ENCODE measurements at regions not wholly inside any gene's neighbourhood (a gene's known extent, or its start where the extent isn't known, plus 50 kb on each side); places are given as distances from the start of the nearest gene placed in this dataset.

DNA sequence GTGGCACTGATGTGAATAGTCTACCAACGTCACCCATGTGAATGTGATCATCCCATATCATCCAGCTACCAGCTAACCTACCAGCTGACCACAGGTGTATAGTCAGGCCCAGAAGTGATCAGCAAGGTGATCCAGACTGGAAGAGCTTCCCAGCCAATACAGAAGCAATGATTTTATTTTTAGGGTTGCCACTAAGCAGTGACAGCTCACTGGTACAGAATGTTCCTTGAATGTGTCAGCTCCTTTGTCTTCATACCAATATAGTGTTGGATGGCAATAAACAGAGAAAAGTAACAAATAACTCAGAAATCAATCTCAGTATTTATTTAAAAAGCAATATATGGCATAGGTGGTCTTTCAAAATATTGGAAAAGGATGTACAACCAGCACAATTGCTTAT lies 361.8 kb upstream of the CPEB2 start:
- DNase-seq (ENCODE audit: low spot score): no peak
- in situ Hi-C loops (cut with HindIII; ENCODE audit: low sequenced_read_pairs): no loop called here

DNA sequence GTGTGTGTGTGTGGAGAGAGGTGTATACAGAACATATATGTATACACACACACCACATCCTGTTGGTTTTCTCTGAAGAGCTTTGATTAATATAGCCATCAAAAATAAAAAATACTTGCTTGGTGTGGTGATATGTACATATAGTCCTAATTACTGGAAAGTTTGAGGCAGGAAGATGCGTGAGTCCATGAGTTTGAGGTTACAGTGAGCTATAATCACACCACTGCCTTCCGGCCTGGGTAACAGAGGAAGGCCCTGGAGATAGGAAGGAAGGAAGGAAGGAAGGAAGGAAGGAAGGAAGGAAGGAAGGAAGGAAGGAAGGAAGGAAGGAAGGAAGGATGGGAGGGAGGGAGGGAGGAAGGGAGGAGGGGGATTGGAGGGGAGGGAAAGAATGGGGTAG lies 360.4 kb upstream of the CPEB2 start:
- in situ Hi-C loops (cut with HindIII; ENCODE audit: low sequenced_read_pairs): no loop called here
- no peak for DNase-seq (ENCODE audit: low spot score)

DNA sequence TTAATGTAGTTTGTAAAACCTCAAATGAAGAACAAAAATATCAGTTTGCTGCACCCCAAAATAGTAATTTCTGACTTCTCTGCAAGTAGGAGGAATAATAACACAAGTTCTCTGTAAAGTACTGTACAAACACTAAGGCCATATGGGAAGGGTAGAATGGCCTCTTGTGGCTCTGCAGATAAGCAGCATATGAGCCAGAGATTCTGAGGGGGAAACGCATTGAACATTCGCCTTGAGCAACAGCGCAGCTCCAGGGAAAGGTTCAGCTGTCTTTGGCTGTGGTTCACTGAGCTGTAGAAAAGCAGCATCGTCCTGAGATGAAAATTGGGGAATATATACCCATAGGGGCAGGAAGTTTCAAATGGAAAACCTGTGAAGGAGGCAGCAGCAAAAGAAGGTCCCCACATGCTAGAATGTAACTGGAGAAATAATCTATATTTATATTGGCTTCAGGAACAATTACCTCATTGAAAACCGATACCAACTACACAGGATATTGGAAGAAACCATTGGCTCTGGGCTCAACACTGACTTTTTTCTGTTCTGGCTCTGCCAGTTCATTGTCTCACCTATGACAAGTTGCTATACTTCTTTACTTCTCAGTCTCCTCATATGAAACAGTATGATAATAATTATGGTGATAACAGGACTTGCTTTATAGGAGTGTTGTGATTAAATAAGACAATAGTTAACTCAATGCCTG lies 357.6 kb upstream of the CPEB2 start:
- no peak for DNase-seq (ENCODE audit: low spot score)
- in situ Hi-C loops (cut with HindIII; ENCODE audit: low sequenced_read_pairs): no loop called here

DNA sequence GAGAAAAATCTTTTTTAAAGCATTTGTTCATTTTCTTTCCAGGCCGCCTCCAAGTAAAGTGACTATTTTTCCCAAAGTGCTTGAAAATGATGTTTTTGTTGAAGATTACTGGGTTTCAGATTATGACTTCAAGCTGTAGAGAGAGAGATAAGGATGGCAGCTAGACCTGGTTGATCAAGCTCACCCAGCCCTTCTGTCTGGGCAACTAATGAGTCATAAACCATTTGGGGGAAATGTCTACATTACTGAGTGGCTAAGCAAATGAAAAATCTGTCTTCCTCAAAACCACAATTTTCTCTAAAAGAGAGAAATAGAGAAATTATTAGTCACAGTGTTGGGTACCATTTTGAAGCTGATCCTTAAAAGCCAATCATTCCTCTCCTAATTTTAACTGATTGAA lies 355.4 kb upstream of the CPEB2 start:
- no peak for DNase-seq (ENCODE audit: low spot score)
- in situ Hi-C loops (cut with HindIII; ENCODE audit: low sequenced_read_pairs): no loop called here

DNA sequence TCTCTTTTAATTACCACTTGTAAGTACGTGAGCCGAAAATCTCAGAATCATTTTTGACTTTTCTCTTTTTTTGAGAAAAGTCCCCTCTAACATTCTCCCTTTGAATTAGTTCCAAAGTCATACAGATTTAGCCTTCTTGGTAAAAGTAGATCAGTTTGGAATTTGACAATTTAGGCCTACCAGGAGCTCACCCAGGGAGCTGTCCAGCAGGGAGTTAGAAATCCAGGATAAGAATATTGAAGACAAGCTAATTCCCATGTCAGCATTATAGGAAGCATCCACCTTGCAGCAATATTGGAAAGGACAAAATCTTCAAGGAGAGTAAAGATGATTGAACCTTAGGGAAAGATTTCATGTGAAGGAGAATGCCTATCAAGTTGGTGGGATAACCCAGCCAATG lies 352.2 kb upstream of the CPEB2 start:
- DNase-seq (ENCODE audit: low spot score): no peak
- in situ Hi-C loops (cut with HindIII; ENCODE audit: low sequenced_read_pairs): no loop called here

DNA sequence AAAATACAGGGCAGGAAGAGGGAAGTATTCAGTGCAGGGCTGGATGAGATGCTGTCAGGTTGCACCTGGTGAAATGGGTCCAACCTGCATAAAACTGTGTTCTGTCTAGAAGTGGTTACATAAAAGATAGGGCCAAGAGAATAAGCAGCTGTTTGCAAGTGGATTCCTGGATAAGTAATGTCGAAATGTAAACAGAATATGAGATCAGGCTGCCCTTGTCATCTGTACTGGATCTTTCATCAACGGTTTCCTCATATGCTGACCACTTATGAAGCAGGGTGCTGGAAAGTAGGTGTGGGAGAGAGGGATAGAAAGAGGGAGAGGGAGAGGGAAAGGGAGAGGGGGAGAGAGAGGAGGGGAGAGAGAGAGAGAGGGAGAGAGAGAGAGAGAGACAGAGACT lies 349.8 kb upstream of the CPEB2 start:
- in situ Hi-C loops (cut with HindIII; ENCODE audit: low sequenced_read_pairs): no loop called here
- DNase-seq (ENCODE audit: low spot score): no peak

DNA sequence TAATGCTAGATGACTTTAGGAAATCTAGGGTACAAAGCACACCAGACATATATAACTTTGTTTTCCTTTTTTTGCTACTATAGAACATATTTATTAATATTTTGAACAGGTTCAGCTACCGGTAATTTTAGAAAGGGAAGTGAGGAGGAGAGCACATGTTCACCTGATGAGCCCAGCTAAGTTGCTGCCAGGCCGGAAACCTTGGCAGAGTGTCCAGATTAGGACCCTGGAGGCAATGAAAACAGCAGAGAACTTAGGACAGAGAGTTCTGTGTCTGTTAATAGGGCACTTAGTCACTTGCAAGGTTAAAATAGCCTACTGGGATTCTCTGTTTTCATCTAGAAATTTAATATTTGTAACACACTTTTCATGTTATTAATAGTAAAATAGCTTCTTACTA lies 348.9 kb upstream of the CPEB2 start:
- in situ Hi-C loops (cut with HindIII; ENCODE audit: low sequenced_read_pairs): no loop called here
- DNase-seq (ENCODE audit: low spot score): peak; percentile 21

DNA sequence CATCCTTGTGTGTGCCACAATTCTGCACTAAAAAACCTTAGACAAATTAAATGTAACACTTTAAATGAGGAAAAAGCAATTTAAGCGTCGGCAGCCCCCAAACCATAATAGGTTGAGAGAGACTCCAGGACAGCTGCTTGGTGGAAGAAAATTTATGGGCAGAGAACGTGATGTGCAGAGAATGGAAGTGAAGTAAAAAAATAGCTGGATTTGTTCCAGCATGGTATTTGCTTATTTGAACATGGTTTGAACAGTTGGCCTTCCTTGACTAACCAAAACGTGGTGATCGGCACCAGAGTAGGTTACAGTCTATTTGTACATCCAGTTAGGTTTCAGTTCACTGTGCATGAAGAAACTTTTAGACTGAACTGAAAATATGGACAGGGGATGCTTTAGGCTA lies 343.0 kb upstream of the CPEB2 start:
- in situ Hi-C loops (cut with HindIII; ENCODE audit: low sequenced_read_pairs): no loop called here
- no peak for DNase-seq (ENCODE audit: low spot score)

DNA sequence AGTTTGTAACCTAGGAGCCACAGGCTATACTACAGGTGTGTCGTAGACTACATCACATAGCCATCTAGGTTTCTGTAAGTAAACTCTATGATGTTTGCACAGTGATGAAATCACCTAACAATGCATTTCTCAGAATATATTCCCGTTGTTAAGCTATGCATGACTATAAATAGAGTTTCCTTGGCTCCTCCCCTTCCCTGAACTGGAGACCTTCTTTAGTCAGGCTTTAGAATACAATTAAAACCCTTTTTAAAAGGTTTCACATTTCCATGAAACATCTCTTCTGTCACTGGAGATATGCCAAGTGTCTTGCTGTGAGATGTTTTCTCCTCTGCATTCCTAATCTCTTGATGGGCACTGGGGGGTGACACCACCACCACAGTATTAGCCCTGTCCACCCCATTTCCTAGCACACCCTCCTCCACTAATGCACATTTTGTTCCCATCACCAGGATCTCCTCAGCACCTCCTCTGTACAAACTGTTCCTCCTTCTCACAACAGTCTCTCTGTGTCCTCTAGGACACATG lies 334.6 kb upstream of the CPEB2 start:
- in situ Hi-C loops (cut with HindIII; ENCODE audit: low sequenced_read_pairs): no loop called here

DNA sequence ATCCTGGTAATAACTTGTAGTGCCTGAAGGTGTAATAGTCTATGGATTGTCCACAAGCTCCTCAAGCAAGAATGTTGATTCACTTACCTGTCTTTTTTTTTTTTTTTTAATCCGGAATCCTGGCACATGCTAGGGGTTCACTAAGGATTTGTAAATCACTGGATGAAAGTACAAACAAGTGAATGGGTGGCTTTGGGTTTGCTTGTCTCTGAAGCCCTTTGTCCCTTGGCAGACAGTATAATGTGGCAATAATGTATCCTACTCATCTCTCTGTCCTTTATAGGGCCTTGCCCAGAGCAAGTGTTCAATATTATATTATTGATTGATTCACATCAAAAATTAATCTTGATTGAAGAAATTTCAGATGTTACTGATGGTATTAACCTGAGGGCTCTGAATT lies 334.0 kb upstream of the CPEB2 start:
- no peak for DNase-seq (ENCODE audit: low spot score)

More for the DNA sequence above, 334.6 kb upstream of the CPEB2 start:
- DNase-seq (ENCODE audit: low spot score): no peak

DNA sequence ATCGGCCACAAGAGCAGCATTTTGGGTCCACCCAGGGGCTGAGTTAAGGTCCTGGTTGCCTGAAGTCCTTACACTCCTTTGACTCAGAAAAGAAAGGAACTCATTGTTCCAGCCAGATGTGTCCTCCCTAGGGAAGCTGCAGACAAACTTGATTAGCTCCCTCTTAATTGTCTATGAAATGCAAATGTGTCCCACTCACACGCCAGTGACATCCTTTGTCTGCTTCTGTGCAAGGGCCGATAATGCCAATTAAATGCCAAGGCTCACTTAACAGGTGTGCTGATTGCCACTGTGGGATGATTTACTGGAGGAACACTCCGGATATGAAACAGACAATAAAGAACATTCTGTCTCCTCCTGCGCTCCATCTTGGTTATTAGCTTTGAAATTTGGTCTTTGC lies 332.9 kb upstream of the CPEB2 start:
- DNase-seq (ENCODE audit: low spot score): no peak
- in situ Hi-C loops (cut with HindIII; ENCODE audit: low sequenced_read_pairs): no loop called here

More for the DNA sequence above, 334.0 kb upstream of the CPEB2 start:
- in situ Hi-C loops (cut with HindIII; ENCODE audit: low sequenced_read_pairs): no loop called here

DNA sequence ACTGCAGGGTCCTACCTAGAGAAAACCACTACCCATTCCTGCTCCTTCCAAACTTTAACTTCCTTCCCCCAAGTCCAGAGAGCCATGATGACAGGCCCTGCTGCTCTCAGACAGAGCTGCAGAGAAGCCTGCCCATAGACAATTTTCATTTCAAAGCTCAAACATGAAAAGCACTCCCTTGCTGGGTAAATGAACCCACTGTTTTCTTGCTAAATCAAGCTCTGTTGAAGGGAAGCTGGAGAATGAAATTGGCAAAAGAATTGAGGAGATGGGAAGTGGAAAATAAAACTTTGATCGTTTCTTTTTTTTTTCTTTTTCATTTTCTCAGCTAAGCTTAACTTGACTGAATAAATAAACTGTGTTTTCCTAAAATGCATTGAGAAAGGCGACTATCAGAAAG lies 331.1 kb upstream of the CPEB2 start:
- DNase-seq (ENCODE audit: low spot score): peak; percentile 3
- in situ Hi-C loops (cut with HindIII; ENCODE audit: low sequenced_read_pairs): no loop called here

DNA sequence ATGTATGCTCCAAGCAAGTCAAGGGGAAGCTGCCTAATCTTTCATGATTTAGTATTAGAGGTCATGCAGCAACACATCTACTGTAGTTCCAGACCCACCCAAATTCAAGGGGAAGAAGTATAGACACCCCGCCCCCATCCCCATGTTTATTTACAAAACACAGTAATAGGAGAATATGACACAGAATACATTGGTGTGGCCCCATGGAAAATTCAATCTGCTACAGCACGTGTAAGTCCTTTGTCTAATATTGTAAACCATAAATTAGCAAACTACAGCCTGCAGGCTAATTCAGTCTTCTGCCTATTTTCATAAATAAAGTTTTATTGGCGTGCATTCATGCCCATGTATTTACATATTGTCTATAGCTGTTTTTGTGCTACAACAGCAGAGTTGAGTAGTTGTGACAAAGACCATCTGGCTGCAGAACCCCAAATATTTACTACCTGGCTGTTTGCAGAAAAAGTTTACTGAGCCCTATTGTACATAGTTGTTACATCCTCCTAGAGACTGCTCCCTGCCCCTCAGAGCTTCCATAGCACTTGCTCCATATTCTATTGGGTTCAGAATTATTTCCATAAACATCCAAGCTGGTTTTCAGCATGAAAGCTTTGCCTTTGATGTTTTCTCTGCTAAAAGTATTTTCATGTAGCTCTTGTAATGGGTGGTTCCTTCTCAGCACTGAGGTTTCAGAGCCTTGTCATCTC lies 326.8 kb upstream of the CPEB2 start:
- in situ Hi-C loops (cut with HindIII; ENCODE audit: low sequenced_read_pairs): no loop called here
- no peak for DNase-seq (ENCODE audit: low spot score)

DNA sequence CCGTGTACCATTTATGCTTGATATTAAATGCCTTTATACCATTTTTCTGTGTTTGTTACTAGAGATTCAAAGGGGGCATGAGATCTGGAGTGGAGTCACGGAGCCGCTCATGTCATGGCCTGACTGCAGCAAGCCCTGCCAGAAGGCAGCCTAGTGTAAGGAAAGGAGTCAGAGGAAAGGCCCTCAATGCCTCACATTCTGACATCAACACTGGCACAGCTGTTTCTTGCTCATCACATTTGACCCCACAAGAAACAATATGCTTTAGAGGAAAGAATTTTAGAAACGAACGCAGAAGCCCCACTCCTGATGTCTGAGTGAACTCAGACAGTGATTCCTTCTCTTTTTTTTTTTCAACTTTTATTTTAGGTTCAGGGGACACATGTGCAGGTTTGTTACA lies 322.4 kb upstream of the CPEB2 start:
- DNase-seq (ENCODE audit: low spot score): no peak
- in situ Hi-C loops (cut with HindIII; ENCODE audit: low sequenced_read_pairs): no loop called here

DNA sequence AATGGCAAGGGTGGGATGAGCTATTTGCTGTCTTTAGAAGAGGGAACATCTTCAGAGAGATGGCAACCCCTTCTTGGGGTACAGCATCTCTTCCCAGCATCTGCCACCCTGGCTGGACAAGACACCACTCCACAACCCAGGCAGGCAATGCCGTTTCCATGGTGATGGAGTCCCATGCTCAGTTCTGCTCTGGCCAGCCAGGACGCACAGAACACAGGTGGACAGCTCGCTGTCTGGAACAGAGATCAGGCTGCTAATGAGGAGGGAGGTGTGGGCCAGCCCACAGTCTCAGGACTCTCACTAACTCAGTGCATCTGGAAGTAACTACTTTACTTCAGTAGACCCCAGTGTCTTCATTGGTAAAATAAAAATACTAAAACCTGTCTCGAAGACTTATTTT lies 321.0 kb upstream of the CPEB2 start:
- in situ Hi-C loops (cut with HindIII; ENCODE audit: low sequenced_read_pairs): no loop called here
- DNase-seq (ENCODE audit: low spot score): no peak

DNA sequence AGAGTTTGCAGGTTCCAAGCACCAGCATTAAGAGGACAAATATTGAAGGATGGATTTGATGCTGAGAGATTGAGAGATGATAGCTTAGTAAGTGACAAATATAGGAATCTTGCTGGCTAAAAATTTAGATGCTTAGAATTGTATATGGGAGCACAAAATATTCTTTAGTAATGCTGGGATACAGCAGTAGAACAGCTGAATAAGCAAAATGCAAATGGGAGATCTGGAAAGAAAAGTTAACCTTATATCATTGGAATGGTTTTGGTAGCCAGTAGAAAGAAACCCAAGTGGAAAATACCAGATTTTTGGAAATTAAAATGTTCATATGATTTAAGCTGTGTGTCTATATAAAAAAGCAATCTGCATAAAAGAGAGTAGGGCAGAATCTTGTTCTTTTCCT lies 308.6 kb upstream of the CPEB2 start:
- in situ Hi-C loops (cut with HindIII; ENCODE audit: low sequenced_read_pairs): no loop called here
- no peak for DNase-seq (ENCODE audit: low spot score)

DNA sequence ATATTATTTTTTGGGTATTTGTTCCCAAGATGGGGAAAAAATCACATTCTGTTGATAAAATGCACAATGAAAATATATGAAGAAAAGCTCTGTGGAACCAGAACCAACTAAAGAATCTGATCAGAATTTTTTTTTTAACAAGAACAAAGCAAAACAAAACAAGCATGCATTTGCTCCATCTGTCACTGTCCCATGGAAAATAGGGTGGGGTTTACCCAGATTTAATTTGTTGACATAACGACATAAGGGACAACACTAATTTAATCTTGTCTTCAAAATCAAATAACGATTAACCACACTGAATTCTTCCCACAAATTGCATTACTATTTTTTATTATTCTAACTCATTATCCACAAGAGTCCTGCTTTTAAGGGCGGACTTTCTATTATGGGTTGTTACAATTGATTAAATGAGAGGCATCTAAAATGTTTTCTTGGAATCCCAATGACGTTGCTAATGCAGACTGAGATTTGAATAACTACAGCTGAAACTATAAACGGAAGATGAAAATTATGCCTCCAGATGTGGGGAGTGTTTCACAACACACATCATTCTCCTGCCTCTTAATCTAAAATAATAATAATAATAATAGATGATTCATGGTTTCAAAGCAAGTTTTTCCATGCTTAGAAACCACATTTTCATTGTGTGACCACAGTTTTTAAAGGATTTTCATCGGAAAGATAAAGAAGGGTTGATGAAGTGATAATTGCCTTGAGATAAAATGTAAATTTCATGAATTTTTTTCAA lies 307.0 kb upstream of the CPEB2 start:
- in situ Hi-C loops (cut with HindIII; ENCODE audit: low sequenced_read_pairs): no loop called here
- no peak for DNase-seq (ENCODE audit: low spot score)

DNA sequence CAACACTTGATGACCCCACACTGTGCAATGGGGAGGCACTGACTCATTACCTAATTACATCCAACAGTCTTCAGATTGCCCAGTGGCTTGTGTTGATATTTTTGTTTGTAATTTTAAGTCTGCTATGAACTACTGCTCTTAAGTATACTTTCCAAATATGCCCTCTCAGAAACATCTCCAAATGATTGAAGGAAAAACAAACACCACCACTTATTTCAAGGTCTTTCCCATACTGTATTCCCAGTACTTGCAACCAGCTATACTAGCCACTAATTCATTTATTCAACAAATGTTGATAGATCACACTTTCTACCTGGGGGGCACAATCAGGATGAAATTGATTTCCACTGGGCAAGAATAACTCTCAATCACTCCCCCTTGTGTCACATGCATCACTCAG lies 302.2 kb upstream of the CPEB2 start:
- in situ Hi-C loops (cut with HindIII; ENCODE audit: low sequenced_read_pairs): no loop called here
- DNase-seq (ENCODE audit: low spot score): no peak

DNA sequence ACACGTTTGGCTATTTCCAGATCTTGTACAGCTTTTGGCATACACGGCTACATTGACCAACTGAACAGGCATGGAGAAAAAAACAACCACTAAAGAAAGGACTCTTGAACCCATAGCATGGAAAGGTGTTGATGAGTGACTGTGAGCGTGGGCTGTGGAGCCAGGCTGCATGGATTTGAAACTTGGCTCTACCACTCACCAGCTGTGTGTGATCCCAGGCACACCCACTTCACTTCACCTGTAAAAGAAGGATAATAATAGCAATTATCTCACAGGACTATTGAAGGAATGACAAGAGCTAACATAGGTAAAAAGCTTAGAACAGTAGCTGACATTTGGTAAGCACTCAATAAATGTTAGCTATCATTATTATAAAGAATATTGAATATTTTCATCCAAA lies 301.7 kb upstream of the CPEB2 start:
- no peak for DNase-seq (ENCODE audit: low spot score)
- in situ Hi-C loops (cut with HindIII; ENCODE audit: low sequenced_read_pairs): no loop called here

DNA sequence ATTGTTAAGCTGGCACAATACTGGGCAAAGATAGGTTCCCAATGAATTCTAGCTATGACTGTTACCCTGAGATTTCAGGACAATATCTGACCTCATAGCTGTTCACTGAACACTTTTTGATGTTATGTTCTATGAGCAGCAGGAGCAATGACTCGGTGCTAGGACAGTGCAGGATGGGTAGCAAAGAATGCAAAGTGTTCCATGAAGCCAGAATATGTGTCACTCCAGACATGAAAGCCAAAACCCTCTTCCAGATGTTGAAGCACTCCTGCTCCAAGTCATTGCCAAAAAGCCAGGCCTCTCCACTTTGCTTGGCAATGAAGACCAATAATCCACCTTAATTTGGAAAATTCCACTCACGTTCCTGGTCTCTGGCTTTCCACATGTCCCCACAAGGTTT lies 300.9 kb upstream of the CPEB2 start:
- no peak for DNase-seq (ENCODE audit: low spot score)

More for the DNA sequence above, 300.9 kb upstream of the CPEB2 start:
- in situ Hi-C loops (cut with HindIII; ENCODE audit: low sequenced_read_pairs): no loop called here
